ENCODE measurements at regions not wholly inside any gene's neighbourhood (a gene's known extent, or its start where the extent isn't known, plus 50 kb on each side); places are given as distances from the start of the nearest gene placed in this dataset.

GRCh38 chr6:112745765-112746164 is 398.6 kb downstream of the RFPL4B start (continued):
- no peak for TF ChIP-seq REST (IDR thresholded peaks at IDR 0.05; ENCODE audit: unreplicated experiment)
- TF ChIP-seq ZNF331 (CRISPR knock-in tag; IDR thresholded peaks at IDR 0.05; ENCODE audit: low read depth) = no peak
- no peak for TF ChIP-seq JUNB (IDR thresholded peaks at IDR 0.05; ENCODE audit: unreplicated experiment)
- no peak for TF ChIP-seq EZH2 (IDR thresholded peaks at IDR 0.05; ENCODE audit: low read depth, unreplicated experiment)
- TF ChIP-seq STAT1 (IDR thresholded peaks at IDR 0.05; ENCODE audit: unreplicated experiment) = no peak
- no peak for TF ChIP-seq ETS1 (IDR thresholded peaks at IDR 0.05)
- no peak for TF ChIP-seq EZH2phosphoT487 (IDR thresholded peaks at IDR 0.05; ENCODE audit: unreplicated experiment)
- no peak for TF ChIP-seq ZNF114 (CRISPR knock-in tag; IDR thresholded peaks at IDR 0.05)
- TF ChIP-seq NANOG (IDR thresholded peaks at IDR 0.05; ENCODE audit: borderline replicate concordance) = no peak

- H3K79me2 ChIP-seq (replicated peaks; ENCODE audit: insufficient read depth) = no peaks in the 10 kb centered on the region
- no peaks in the 10 kb centered on the region for H3K4me1 ChIP-seq (ENCODE audit: insufficient read depth)
- Mint-ChIP-seq H3K4me3 (no peak overlapping the region), H3K36me3 (ENCODE audit: low read depth) (no peaks in the 10 kb centered on the region), H3K27me3 (ENCODE audit: insufficient read depth, low read depth, poor library complexity) (no peaks in the 10 kb centered on the region), H3K27ac (no peak overlapping the region), H3K4me1 (peaks cover 11% of the 10 kb centered on the region; the same call in 2 of the 3 replicates), H3K9me3 (no peaks in the 10 kb centered on the region)
- H3K9me2 ChIP-seq (ENCODE audit: insufficient read depth) = no peaks in the 10 kb centered on the region
- H3K4me2 ChIP-seq = no peak overlapping the region
- H3K36me3 ChIP-seq (ENCODE audit: insufficient read depth) = no peaks in the 10 kb centered on the region
- H4K20me1 ChIP-seq (replicated peaks; ENCODE audit: insufficient read depth) = no peaks in the 10 kb centered on the region
- no peak for DNase-seq (ENCODE audit: low spot score)
- no peak overlapping the region for H3K27ac ChIP-seq (ENCODE audit: low read depth)
- no peak overlapping the region for H2AFZ ChIP-seq
- H3K4me3 ChIP-seq = no peak overlapping the region
- no peaks in the 10 kb centered on the region for H3K27me3 ChIP-seq (ENCODE audit: insufficient read depth)
- no peaks in the 10 kb centered on the region for H3F3A ChIP-seq (replicated peaks; ENCODE audit: low read depth)
- ATAC-seq = no peak
- no peak for TF ChIP-seq ETS1 (IDR thresholded peaks at IDR 0.05)
- no peak for TF ChIP-seq ZNF462 (CRISPR knock-in tag; IDR thresholded peaks at IDR 0.05)
- no peak for TF ChIP-seq CREB1 (CRISPR knock-in tag; IDR thresholded peaks at IDR 0.05; ENCODE audit: low read depth)
Observed at GRCh38 chr6:112749673-112750072, 402.5 kb downstream of the RFPL4B start.
